ENCODE measurements at regions not wholly inside any gene's neighbourhood (a gene's known extent, or its start where the extent isn't known, plus 50 kb on each side); places are given as distances from the start of the nearest gene placed in this dataset.

GRCh38 chr2:120934574-120935338, 199.1 kb downstream of the GLI2 start:
- no peak overlapping the region for H3K4me3 ChIP-seq
- no peak overlapping the region for H2AFZ ChIP-seq
- H3K36me3 ChIP-seq (replicated peaks; ENCODE audit: insufficient read depth, low read depth): no peaks in the 10 kb centered on the region
- H3K27me3 ChIP-seq: no peaks in the 10 kb centered on the region
- H3K4me1 ChIP-seq (ENCODE audit: insufficient read depth): peaks cover 59% of the 10 kb centered on the region
- no peaks in the 10 kb centered on the region for H4K20me1 ChIP-seq (ENCODE audit: insufficient read depth, poor library complexity, severe bottlenecking)
- no peaks in the 10 kb centered on the region for H3K9me2 ChIP-seq (replicated peaks; ENCODE audit: insufficient read depth)
- no peak for TF ChIP-seq CTCF (IDR thresholded peaks at IDR 0.05; ENCODE audit: poor library complexity)
- H3K9me3 ChIP-seq (ENCODE audit: low read depth): no peaks in the 10 kb centered on the region
- WGBS (ENCODE audit: low lambda C conversion rate, missing lambda C conversion rate): 38% methylated on average over 17 of the region's 17 CpGs
- peak overlapping the region; percentile 73 for H3K27ac ChIP-seq
- DNase-seq (ENCODE audit: low spot score): peak; percentile 79
- H3K4me2 ChIP-seq: peak overlapping the region; percentile 58
- no peaks in the 10 kb centered on the region for H3K79me2 ChIP-seq

GRCh38 chr2:120935339-120936313, 200.0 kb downstream of the GLI2 start:
- no peaks in the 10 kb centered on the region for H3K9me3 ChIP-seq (ENCODE audit: low read depth)
- peak overlapping the region; percentile 58 for H3K4me2 ChIP-seq
- H4K20me1 ChIP-seq (ENCODE audit: insufficient read depth, poor library complexity, severe bottlenecking): no peaks in the 10 kb centered on the region
- H3K9me2 ChIP-seq (replicated peaks; ENCODE audit: insufficient read depth): no peaks in the 10 kb centered on the region
- TF ChIP-seq CTCF (IDR thresholded peaks at IDR 0.05; ENCODE audit: poor library complexity) (no peak), EZH2 (IDR thresholded peaks at IDR 0.05; ENCODE audit: borderline replicate concordance) (no peak), EZH2phosphoT487 (IDR thresholded peaks at IDR 0.05; ENCODE audit: low read depth, severe bottlenecking, unreplicated experiment) (no peak)
- H3K79me2 ChIP-seq: peaks cover 3% of the 10 kb centered on the region
- DNase-seq (ENCODE audit: low spot score): peak; percentile 78
- peaks cover 62% of the 10 kb centered on the region for H3K4me1 ChIP-seq (ENCODE audit: insufficient read depth)
- H3K36me3 ChIP-seq (replicated peaks; ENCODE audit: insufficient read depth, low read depth): no peaks in the 10 kb centered on the region
- peak overlapping the region; percentile 73 for H3K27ac ChIP-seq
- no peak overlapping the region for H2AFZ ChIP-seq
- 16% methylated on average over 26 of the region's 26 CpGs for WGBS (ENCODE audit: low lambda C conversion rate, missing lambda C conversion rate)
- H3K27me3 ChIP-seq: no peaks in the 10 kb centered on the region
- H3K4me3 ChIP-seq: no peak overlapping the region

- no peaks in the 10 kb centered on the region for H3K9me2 ChIP-seq (replicated peaks; ENCODE audit: insufficient read depth)
- H4K20me1 ChIP-seq (ENCODE audit: insufficient read depth, poor library complexity, severe bottlenecking): no peaks in the 10 kb centered on the region
- H3K4me2 ChIP-seq: peak overlapping the region; percentile 44
- H3K9me3 ChIP-seq (ENCODE audit: low read depth): no peaks in the 10 kb centered on the region
- no peak overlapping the region for H2AFZ ChIP-seq
- H3K4me3 ChIP-seq: no peak overlapping the region
- TF ChIP-seq EZH2 (IDR thresholded peaks at IDR 0.05; ENCODE audit: borderline replicate concordance) (no peak), EZH2phosphoT487 (IDR thresholded peaks at IDR 0.05; ENCODE audit: low read depth, severe bottlenecking, unreplicated experiment) (no peak), CTCF (IDR thresholded peaks at IDR 0.05; ENCODE audit: poor library complexity) (no peak)
- DNase-seq (ENCODE audit: low spot score): no peak
- 49% methylated on average over 10 of the region's 10 CpGs for WGBS (ENCODE audit: low lambda C conversion rate, missing lambda C conversion rate)
- no peaks in the 10 kb centered on the region for H3K36me3 ChIP-seq (replicated peaks; ENCODE audit: insufficient read depth, low read depth)
- H3K4me1 ChIP-seq (ENCODE audit: insufficient read depth): peaks cover 67% of the 10 kb centered on the region
- no peaks in the 10 kb centered on the region for H3K27me3 ChIP-seq
- peaks cover 3% of the 10 kb centered on the region for H3K79me2 ChIP-seq
- H3K27ac ChIP-seq: peak overlapping the region; percentile 64
Observed at GRCh38 chr2:120936476-120937334, 201.0 kb downstream of the GLI2 start.
